ENCODE measurements at regions not wholly inside any gene's neighbourhood (a gene's known extent, or its start where the extent isn't known, plus 50 kb on each side); places are given as distances from the start of the nearest gene placed in this dataset.

- TF ChIP-seq CTCF (IDR thresholded peaks at IDR 0.05) (no peak), POLR2A (IDR thresholded peaks at IDR 0.05) (no peak), POLR2AphosphoS5 (IDR thresholded peaks at IDR 0.05) (no peak), EP300 (IDR thresholded peaks at IDR 0.05) (no peak)
Measured at GRCh38 chr3:104908761-104909160, 457.9 kb upstream of the ALCAM start.

Data from sigmoid colon (tissue), 4 donors.